GM12878 (cell line): ENCODE measurements at regions not wholly inside any gene's neighbourhood (a gene's known extent, or its start where the extent isn't known, plus 50 kb on each side); places are given as distances from the start of the nearest gene placed in this dataset.

Experiments
- ATAC-seq: fragments of 200-7000 bp; cut with Tn5 transposase; 3 replicates; pipeline ENCODE4 v1.9.1; 2020; ENCODE audit warnings: mild to moderate bottlenecking, moderate library complexity
- BruUV-seq: library from RNA; stranded (reverse); fragments of 400-500 nt; replicated peaks from 2 replicates; lab custom pipeline; 2021; lab: Mats Ljungman, UMichigan
- CTCF ChIA-PET: fragments of 300-600 bp; sonication (Branson Sonifier 250); formaldehyde crosslinking; extraction: SDS; loops from one replicate; lab custom pipeline; 2021; ENCODE audit warnings: inconsistent platforms; lab: Yijun Ruan, JAX
- POLR2A ChIA-PET: fragments of 350-600 bp; formaldehyde crosslinking; extraction: SDS; loops from one replicate; lab custom pipeline; 2021; ENCODE audit warnings: inconsistent platforms; lab: Charles Lee
- RAD21 ChIA-PET: fragments of 300-600 bp; sonication (Branson Sonifier 250); formaldehyde crosslinking; loops from one replicate; lab custom pipeline; 2023; ENCODE audit warnings: antibody characterized with exemption; ENCODE audit not compliant: unreplicated experiment; lab: Charles Lee
- SMC1A ChIA-PET: fragments of 300-600 bp; sonication (Branson Sonifier 250); formaldehyde crosslinking; loops from one replicate; lab custom pipeline; 2023; ENCODE audit not compliant: unreplicated experiment, uncharacterized antibody; lab: Charles Lee
- DNase-seq: peaks from one replicate; pipeline ENCODE4 v3.0.0-alpha.2; 2011; ENCODE audit warnings: low read depth, low spot score
- FAIRE-seq: peaks from 3 replicates; lab custom pipeline; 2011; peaks lifted over from hg19 to GRCh38; lab: Jason Lieb, UNC
- H2AFZ ChIP-seq: 2 replicates; pipeline ENCODE4 v1.6.0; 2011; ENCODE audit warnings: low read depth, low read length, control low read depth; ENCODE audit not compliant: control insufficient read depth
- H3K27ac ChIP-seq: 2 replicates; pipeline ENCODE4 v1.5.1; 2011; ENCODE audit warnings: control low read depth; ENCODE audit not compliant: control insufficient read depth, insufficient read depth
- H3K27me3 ChIP-seq, 2 experiments: replicated peaks in 1 of 2; 2 replicates each; pipeline versions ENCODE4 v1.6.0 to v1.6.1; 2011; ENCODE audit warnings: low read length in 1 of 2; ENCODE audit not compliant: control insufficient read depth in 2 of 2, insufficient read depth in 2 of 2
- H3K36me3 ChIP-seq, 2 experiments: 2 replicates each; pipeline ENCODE4 v1.5.1; 2011; ENCODE audit warnings: low read length in 1 of 2; ENCODE audit not compliant: control insufficient read depth in 2 of 2, insufficient read depth in 2 of 2
- H3K4me1 ChIP-seq: 2 replicates; pipeline ENCODE4 v1.6.1; 2011; ENCODE audit warnings: mild to moderate bottlenecking, low read length, moderate library complexity, mixed read lengths; ENCODE audit not compliant: control insufficient read depth, insufficient read depth
- H3K4me2 ChIP-seq: 2 replicates; pipeline ENCODE4 v1.6.0; 2011; ENCODE audit warnings: control low read depth; ENCODE audit not compliant: control insufficient read depth, insufficient read depth
- H3K4me3 ChIP-seq: fragments of 200-600 bp; sonication (generic); 2 replicates; pipeline ENCODE4 v1.5.1; 2016
- H3K79me2 ChIP-seq: 2 replicates; pipeline ENCODE4 v1.6.0; 2011; ENCODE audit warnings: low read length; ENCODE audit not compliant: control insufficient read depth, insufficient read depth
- H3K9ac ChIP-seq: 2 replicates; pipeline ENCODE4 v1.8.0; 2011; ENCODE audit warnings: low read length, control low read depth, mixed read lengths; ENCODE audit not compliant: control insufficient read depth, insufficient read depth
- H3K9me3 ChIP-seq: replicated peaks from 3 replicates; pipeline ENCODE4 v1.5.1; 2011; ENCODE audit warnings: mild to moderate bottlenecking, low read length; ENCODE audit not compliant: control insufficient read depth, insufficient read depth
- H4K20me1 ChIP-seq: 2 replicates; pipeline ENCODE4 v1.6.0; 2011; ENCODE audit not compliant: control insufficient read depth, insufficient read depth
- ASH2L ChIP-seq: fragments of 300-600, 200-600 bp; sonication (generic); IDR thresholded peaks from 2 replicates; pipeline ENCODE4 v1.6.1; 2017; ENCODE audit warnings: low read depth, mild to moderate bottlenecking, borderline replicate concordance
- BMI1 ChIP-seq: fragments of 450-650 bp; IDR thresholded peaks from 2 replicates; pipeline ENCODE4 v1.6.1; 2016; ENCODE audit warnings: mild to moderate bottlenecking, moderate library complexity, borderline replicate concordance
- CBFB ChIP-seq: IDR thresholded peaks from 2 replicates; pipeline ENCODE4 v1.6.1; 2016; ENCODE audit warnings: antibody characterized with exemption, low read depth
- EZH2 ChIP-seq: IDR thresholded peaks from 2 replicates; pipeline ENCODE4 v1.6.1; 2012; ENCODE audit warnings: low read depth, mild to moderate bottlenecking, control low read depth, inconsistent platforms, low read length, borderline replicate concordance; ENCODE audit not compliant: control insufficient read depth
- MYC ChIP-seq: IDR thresholded peaks from 2 replicates; pipeline ENCODE4 v1.6.1; 2011; ENCODE audit warnings: mild to moderate bottlenecking, low read length, moderate library complexity, inconsistent platforms; ENCODE audit not compliant: insufficient read depth, insufficient replicate concordance, insufficient read length, severe bottlenecking
- NFIC ChIP-seq: IDR thresholded peaks from 2 replicates; pipeline ENCODE4 v1.6.1; 2012; ENCODE audit warnings: low read depth, mild to moderate bottlenecking, inconsistent platforms, low read length, moderate library complexity
- NR2C2 ChIP-seq: IDR thresholded peaks from 2 replicates; pipeline ENCODE4 v1.6.1; 2011; ENCODE audit warnings: borderline replicate concordance, low read depth; ENCODE audit not compliant: control insufficient read depth, insufficient read length
- RAD21 ChIP-seq: IDR thresholded peaks from 2 replicates; pipeline ENCODE4 v1.6.1; 2011; ENCODE audit warnings: mild to moderate bottlenecking, low read depth, low read length, moderate library complexity; ENCODE audit not compliant: insufficient read depth
- RUNX3 ChIP-seq: IDR thresholded peaks from 2 replicates; pipeline ENCODE4 v1.6.1; 2012; ENCODE audit warnings: low read length, inconsistent platforms
- SMAD1 ChIP-seq: fragments of 450-650 bp; IDR thresholded peaks from 2 replicates; pipeline ENCODE4 v1.6.1; 2018; ENCODE audit warnings: mild to moderate bottlenecking, low read depth; ENCODE audit not compliant: partially characterized antibody
- ZBED1 ChIP-seq: IDR thresholded peaks from 2 replicates; pipeline ENCODE4 v1.6.1; 2016; ENCODE audit warnings: borderline replicate concordance
- WGBS: methylation state at CpG from one replicate; pipeline ENCODE4 v1.1.6; 2016; ENCODE audit warnings: low lambda C conversion rate; ENCODE audit not compliant: insufficient replicate concordance, insufficient coverage; ENCODE audit errors: missing lambda C conversion rate; 5-methylcytosine and 5-hydroxymethylcytosine counted together
- in situ Hi-C: fragments of 300-500 bp; cut with MboI; formaldehyde crosslinking; loops from 9 replicates; pipeline ENCODE4 v1.14.3; 2018; ENCODE audit warnings: mixed read lengths
- intact Hi-C: fragments of 100-400 bp; cut with micrococcal nuclease; formaldehyde crosslinking; loops from one replicate; pipeline ENCODE4 v1.14.2; 2022; ENCODE audit not compliant: unreplicated experiment
- TF ChIP-seq, protein P1 (sequence below): fragments of 450-650 bp; formaldehyde crosslinking; IDR thresholded peaks from 2 replicates; pipeline ENCODE4 v1.5.0; 2022; ENCODE audit warnings: mild to moderate bottlenecking, missing genetic modification characterization
- TF ChIP-seq, protein P2 (sequence below): fragments of 450-650 bp; IDR thresholded peaks from 2 replicates; pipeline ENCODE4 v1.6.1; 2016; ENCODE audit warnings: mild to moderate bottlenecking
- TF ChIP-seq, protein P3 (sequence below): IDR thresholded peaks from 2 replicates; pipeline ENCODE4 v1.6.1; 2012; ENCODE audit warnings: low read depth, low read length, improper control_type of control experiment
- TF ChIP-seq, protein P4 (sequence below): fragments of 450-650 bp; IDR thresholded peaks from 2 replicates; pipeline ENCODE4 v1.6.1; 2017; ENCODE audit warnings: mild to moderate bottlenecking, low read depth, inconsistent platforms; ENCODE audit not compliant: poor library complexity, severe bottlenecking

DNA sequence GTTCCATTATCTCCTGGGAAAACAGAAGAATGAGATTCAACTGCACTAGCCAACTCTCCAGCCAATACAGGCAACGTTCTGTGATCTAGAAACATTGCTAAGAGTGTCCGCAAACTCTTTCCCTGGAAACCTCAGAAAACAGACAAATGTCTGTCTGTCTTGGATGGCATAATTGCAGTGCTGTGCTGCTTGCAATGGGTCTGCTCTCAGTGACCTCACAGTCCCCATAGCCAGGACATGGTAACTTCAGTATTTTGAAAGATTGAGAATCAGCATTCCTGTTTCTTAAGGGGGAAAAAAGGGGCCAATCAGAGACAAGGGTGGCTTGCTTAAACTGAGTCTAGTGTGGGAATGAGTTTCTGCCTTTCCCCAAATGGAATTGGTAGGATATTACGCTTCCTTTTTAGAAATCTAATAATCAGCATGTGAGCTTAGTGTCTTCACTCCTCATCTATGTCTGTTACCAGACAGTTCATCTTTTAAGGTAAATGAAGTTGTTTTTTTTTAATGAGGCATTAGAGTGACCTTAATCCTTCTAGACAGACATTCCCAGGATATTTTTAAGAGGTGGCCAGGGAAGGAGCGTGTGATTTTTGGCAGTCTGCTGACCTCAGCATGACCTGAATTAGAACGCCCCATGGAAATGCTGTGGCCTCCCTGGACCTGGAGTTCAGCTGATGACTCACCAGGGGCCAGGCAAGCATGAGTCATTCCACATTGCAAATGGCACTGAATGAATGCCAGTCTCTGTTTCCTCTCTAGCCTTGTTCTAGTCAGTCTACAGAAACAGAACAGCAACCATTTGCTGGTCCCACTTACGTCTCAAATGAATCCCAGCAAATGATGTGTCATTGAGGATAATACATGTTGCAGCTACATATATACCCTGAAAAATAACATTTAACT is 210.2 kb upstream of the ACTBL2 start:
- in situ Hi-C loops, result no loop called here
- intact Hi-C loops, result no loop called here
- no peak overlapping the region for H3K9ac ChIP-seq
- BruUV-seq, result no TSS peak
- no peaks in the 10 kb centered on the region for H4K20me1 ChIP-seq
- no peak overlapping the region for H3K4me3 ChIP-seq
- no peaks in the 10 kb centered on the region for H3K36me3 ChIP-seq
- H3K27me3 ChIP-seq, result no peaks in the 10 kb centered on the region
- RAD21 ChIA-PET, result no interaction called here
- POLR2A ChIA-PET, result interaction anchor here (0.5 kb wide), 1 partner anchor 295 kb away, joined by 3 read pairs; no protein-coding TSS in a partner anchor
- no peaks in the 10 kb centered on the region for H3K4me1 ChIP-seq
- H3K27ac ChIP-seq, result no peak overlapping the region
- CTCF ChIA-PET, result interaction anchor here (2.1 kb wide), 1 partner anchor 43 kb away, joined by 10 read pairs; no protein-coding TSS in a partner anchor
- no peak overlapping the region for H2AFZ ChIP-seq
- SMC1A ChIA-PET, result interaction anchor here (1.2 kb wide), 1 partner anchor 84 kb away, joined by 3 read pairs; no protein-coding TSS in a partner anchor
- DNase-seq (no peak), ATAC-seq (peak; percentile 81), FAIRE-seq (no peak)
- TF ChIP-seq ASH2L (no peak), EZH2 (no peak), RUNX3 (no peak), NFIC (no peak), ZBED1 (no peak), MYC (no peak), CBFB (no peak), BMI1 (no peak), SMAD1 (no peak), RAD21 (no peak), NR2C2 (no peak)
- TF ChIP-seq, protein P1, sequence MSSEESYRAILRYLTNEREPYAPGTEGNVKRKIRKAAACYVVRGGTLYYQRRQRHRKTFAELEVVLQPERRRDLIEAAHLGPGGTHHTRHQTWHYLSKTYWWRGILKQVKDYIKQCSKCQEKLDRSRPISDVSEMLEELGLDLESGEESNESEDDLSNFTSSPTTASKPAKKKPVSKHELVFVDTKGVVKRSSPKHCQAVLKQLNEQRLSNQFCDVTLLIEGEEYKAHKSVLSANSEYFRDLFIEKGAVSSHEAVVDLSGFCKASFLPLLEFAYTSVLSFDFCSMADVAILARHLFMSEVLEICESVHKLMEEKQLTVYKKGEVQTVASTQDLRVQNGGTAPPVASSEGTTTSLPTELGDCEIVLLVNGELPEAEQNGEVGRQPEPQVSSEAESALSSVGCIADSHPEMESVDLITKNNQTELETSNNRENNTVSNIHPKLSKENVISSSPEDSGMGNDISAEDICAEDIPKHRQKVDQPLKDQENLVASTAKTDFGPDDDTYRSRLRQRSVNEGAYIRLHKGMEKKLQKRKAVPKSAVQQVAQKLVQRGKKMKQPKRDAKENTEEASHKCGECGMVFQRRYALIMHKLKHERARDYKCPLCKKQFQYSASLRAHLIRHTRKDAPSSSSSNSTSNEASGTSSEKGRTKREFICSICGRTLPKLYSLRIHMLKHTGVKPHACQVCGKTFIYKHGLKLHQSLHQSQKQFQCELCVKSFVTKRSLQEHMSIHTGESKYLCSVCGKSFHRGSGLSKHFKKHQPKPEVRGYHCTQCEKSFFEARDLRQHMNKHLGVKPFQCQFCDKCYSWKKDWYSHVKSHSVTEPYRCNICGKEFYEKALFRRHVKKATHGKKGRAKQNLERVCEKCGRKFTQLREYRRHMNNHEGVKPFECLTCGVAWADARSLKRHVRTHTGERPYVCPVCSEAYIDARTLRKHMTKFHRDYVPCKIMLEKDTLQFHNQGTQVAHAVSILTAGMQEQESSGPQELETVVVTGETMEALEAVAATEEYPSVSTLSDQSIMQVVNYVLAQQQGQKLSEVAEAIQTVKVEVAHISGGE (CRISPR knock-in tag), result no peak
- TF ChIP-seq, protein P2, sequence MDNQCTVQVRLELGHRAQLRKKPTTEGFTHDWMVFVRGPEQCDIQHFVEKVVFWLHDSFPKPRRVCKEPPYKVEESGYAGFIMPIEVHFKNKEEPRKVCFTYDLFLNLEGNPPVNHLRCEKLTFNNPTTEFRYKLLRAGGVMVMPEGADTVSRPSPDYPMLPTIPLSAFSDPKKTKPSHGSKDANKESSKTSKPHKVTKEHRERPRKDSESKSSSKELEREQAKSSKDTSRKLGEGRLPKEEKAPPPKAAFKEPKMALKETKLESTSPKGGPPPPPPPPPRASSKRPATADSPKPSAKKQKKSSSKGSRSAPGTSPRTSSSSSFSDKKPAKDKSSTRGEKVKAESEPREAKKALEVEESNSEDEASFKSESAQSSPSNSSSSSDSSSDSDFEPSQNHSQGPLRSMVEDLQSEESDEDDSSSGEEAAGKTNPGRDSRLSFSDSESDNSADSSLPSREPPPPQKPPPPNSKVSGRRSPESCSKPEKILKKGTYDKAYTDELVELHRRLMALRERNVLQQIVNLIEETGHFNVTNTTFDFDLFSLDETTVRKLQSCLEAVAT, result no peak
- TF ChIP-seq, protein P3, sequence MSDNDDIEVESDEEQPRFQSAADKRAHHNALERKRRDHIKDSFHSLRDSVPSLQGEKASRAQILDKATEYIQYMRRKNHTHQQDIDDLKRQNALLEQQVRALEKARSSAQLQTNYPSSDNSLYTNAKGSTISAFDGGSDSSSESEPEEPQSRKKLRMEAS, result no peak
- TF ChIP-seq, protein P4, sequence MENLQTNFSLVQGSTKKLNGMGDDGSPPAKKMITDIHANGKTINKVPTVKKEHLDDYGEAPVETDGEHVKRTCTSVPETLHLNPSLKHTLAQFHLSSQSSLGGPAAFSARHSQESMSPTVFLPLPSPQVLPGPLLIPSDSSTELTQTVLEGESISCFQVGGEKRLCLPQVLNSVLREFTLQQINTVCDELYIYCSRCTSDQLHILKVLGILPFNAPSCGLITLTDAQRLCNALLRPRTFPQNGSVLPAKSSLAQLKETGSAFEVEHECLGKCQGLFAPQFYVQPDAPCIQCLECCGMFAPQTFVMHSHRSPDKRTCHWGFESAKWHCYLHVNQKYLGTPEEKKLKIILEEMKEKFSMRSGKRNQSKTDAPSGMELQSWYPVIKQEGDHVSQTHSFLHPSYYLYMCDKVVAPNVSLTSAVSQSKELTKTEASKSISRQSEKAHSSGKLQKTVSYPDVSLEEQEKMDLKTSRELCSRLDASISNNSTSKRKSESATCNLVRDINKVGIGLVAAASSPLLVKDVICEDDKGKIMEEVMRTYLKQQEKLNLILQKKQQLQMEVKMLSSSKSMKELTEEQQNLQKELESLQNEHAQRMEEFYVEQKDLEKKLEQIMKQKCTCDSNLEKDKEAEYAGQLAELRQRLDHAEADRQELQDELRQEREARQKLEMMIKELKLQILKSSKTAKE, result no peak
- WGBS, result 23% methylated on average over 6 of the region's 6 CpGs
- no peaks in the 10 kb centered on the region for H3K79me2 ChIP-seq
- no peaks in the 10 kb centered on the region for H3K9me3 ChIP-seq
- no peak overlapping the region for H3K4me2 ChIP-seq
